T-cell (primary cell): ENCODE measurements at regions not wholly inside any gene's neighbourhood (a gene's known extent, or its start where the extent isn't known, plus 50 kb on each side); places are given as distances from the start of the nearest gene placed in this dataset.

Source experiments
- ATAC-seq, 4 experiments: fragments of 200-7000 bp in 3 of 4; fragments of 150-1000 bp in 1 of 4; cut with Tn5 transposase; replicated peaks in 1 of 4; 1 replicate in 3 of 4; 2 replicates in 1 of 4; pipeline ENCODE4 v1.10.0; 2021; ENCODE audit warnings: moderate library complexity in 3 of 4, mild to moderate bottlenecking in 2 of 4, moderate number of reproducible peaks in 1 of 4
- CTCF ChIA-PET, 2 donors: fragments of 300-600 bp; sonication (Branson Sonifier 250); formaldehyde crosslinking; loops; one replicate each; lab custom pipeline; 2022; ENCODE audit warnings: antibody characterized with exemption in 2 of 2; lab: Charles Lee
- POLR2A ChIA-PET, 2 donors: fragments of 300-600 bp; sonication (Branson Sonifier 250); formaldehyde crosslinking; loops; one replicate each; lab custom pipeline; 2022; ENCODE audit warnings: antibody characterized with exemption in 2 of 2; lab: Charles Lee
- DNase-seq, 35 experiments: peaks; one replicate each; pipeline versions ENCODE4 v3.0.0 to v3.0.0-alpha.2; 2013 to 2023
- H3K27ac ChIP-seq: one replicate; pipeline ENCODE4 v1.5.1; 2013; ENCODE audit warnings: low read length
- H3K27me3 ChIP-seq, 2 experiments: replicated peaks in 1 of 2; 1 replicate in 1 of 2; 2 replicates in 1 of 2; pipeline versions ENCODE4 v1.6.1 to v1.7.0; 2013; ENCODE audit warnings: low read length in 1 of 2, mixed read lengths in 1 of 2; ENCODE audit not compliant: control insufficient read depth in 2 of 2, insufficient read depth in 2 of 2; ENCODE audit errors: extremely low read depth in 1 of 2
- H3K36me3 ChIP-seq, 2 donors: 1 replicate in 1 of 2; 2 replicates in 1 of 2; pipeline versions ENCODE4 v1.6.1 to v1.7.0; 2013; ENCODE audit warnings: low read length in 1 of 2; ENCODE audit not compliant: control insufficient read depth in 2 of 2, insufficient read depth in 1 of 2; ENCODE audit errors: extremely low read depth in 1 of 2
- H3K4me1 ChIP-seq, 2 experiments: 1 replicate in 1 of 2; 2 replicates in 1 of 2; pipeline versions ENCODE4 v1.6.1 to v1.7.0; 2013; ENCODE audit warnings: low read length in 2 of 2, mixed read lengths in 1 of 2; ENCODE audit not compliant: insufficient read depth in 2 of 2, control insufficient read depth in 1 of 2; ENCODE audit errors: extremely low read depth in 1 of 2
- H3K4me3 ChIP-seq, 2 donors: 1 replicate in 1 of 2; 2 replicates in 1 of 2; pipeline versions ENCODE4 v1.5.1 to v1.7.0; 2013; ENCODE audit warnings: mild to moderate bottlenecking in 2 of 2, low read length in 1 of 2, moderate library complexity in 1 of 2; ENCODE audit not compliant: control insufficient read depth in 1 of 2; ENCODE audit errors: extremely low read depth in 1 of 2
- H3K9me3 ChIP-seq: 2 replicates; pipeline ENCODE4 v1.7.0; 2013
- H3K27ac Mint-ChIP-seq, 2 donors: one replicate each; pipeline ENCODE4 v1.8.0; 2020 to 2021; ENCODE audit warnings: mild to moderate bottlenecking in 2 of 2, mixed read lengths in 2 of 2
- H3K27me3 Mint-ChIP-seq, 2 donors: one replicate each; pipeline ENCODE4 v1.8.0; 2021 to 2022; ENCODE audit warnings: mixed read lengths in 2 of 2
- H3K36me3 Mint-ChIP-seq: one replicate; pipeline ENCODE4 v1.8.0; 2021; ENCODE audit warnings: mixed read lengths
- H3K4me1 Mint-ChIP-seq, 3 donors: one replicate each; pipeline ENCODE4 v1.8.0; 2020 to 2022; ENCODE audit warnings: mixed read lengths in 3 of 3, mild to moderate bottlenecking in 1 of 3
- H3K4me3 Mint-ChIP-seq, 3 donors: one replicate each; pipeline ENCODE4 v1.8.0; 2020 to 2022; ENCODE audit warnings: mild to moderate bottlenecking in 3 of 3, mixed read lengths in 3 of 3, moderate library complexity in 3 of 3
- H3K9me3 Mint-ChIP-seq, 3 donors: one replicate each; pipeline ENCODE4 v1.8.0; 2020 to 2022; ENCODE audit warnings: mixed read lengths in 3 of 3
- WGBS: methylation state at CpG from one replicate; pipeline ENCODE4 v1.1.5; 2013; ENCODE audit warnings: missing lambda C conversion rate; ENCODE audit not compliant: insufficient coverage; 5-methylcytosine and 5-hydroxymethylcytosine counted together

GRCh38 chr16:59385959-59386358 lies 651.8 kb upstream of the GOT2 start:
- H3K27ac Mint-ChIP-seq, result no peak overlapping the region
- H3K4me3 ChIP-seq, result no peak overlapping the region
- no peaks in the 10 kb centered on the region for H3K36me3 ChIP-seq
- no peaks in the 10 kb centered on the region for H3K27me3 ChIP-seq
- ChIA-PET POLR2A (interaction anchor here in 1 of 2 donors (0.6 kb wide), 1 partner anchor 293 kb away, joined by 6 read pairs; no protein-coding TSS in a partner anchor), CTCF (no interaction called here)
- H3K27ac ChIP-seq, result no peak overlapping the region
- H3K9me3 ChIP-seq, result no peaks in the 10 kb centered on the region
- peaks cover 0 to 18% (median 0%) of the 10 kb centered on the region in 3 donors for H3K9me3 Mint-ChIP-seq
- ATAC-seq (no peak), DNase-seq (no peak)
- no peak overlapping the region for H3K4me3 Mint-ChIP-seq
- H3K4me1 ChIP-seq, result no peaks in the 10 kb centered on the region
- H3K4me1 Mint-ChIP-seq, result peaks cover 0 to 4% (median 0%) of the 10 kb centered on the region in 3 donors
- no peaks in the 10 kb centered on the region for H3K27me3 Mint-ChIP-seq
- H3K36me3 Mint-ChIP-seq, result no peaks in the 10 kb centered on the region
- no CpG with 5 or more reads among the region's 3 CpGs for WGBS

GRCh38 chr16:59385491-59385890 lies 651.4 kb upstream of the GOT2 start:
- Histone ChIP-seq H3K4me1 (no peaks in the 10 kb centered on the region), H3K27me3 (no peaks in the 10 kb centered on the region), H3K27ac (no peak overlapping the region), H3K36me3 (no peaks in the 10 kb centered on the region), H3K4me3 (no peak overlapping the region), H3K9me3 (no peaks in the 10 kb centered on the region)
- H3K4me3 Mint-ChIP-seq, result no peak overlapping the region
- peaks cover 0 to 4% (median 0%) of the 10 kb centered on the region in 3 donors for H3K4me1 Mint-ChIP-seq
- 93% methylated on average over 3 of the region's 3 CpGs for WGBS
- no peak for ATAC-seq
- no peaks in the 10 kb centered on the region for H3K36me3 Mint-ChIP-seq
- POLR2A ChIA-PET, result interaction anchor here in 1 of 2 donors (0.6 kb wide), 1 partner anchor 294 kb away, joined by 6 read pairs; no protein-coding TSS in a partner anchor
- H3K27ac Mint-ChIP-seq, result no peak overlapping the region
- no peaks in the 10 kb centered on the region for H3K27me3 Mint-ChIP-seq
- peaks cover 0 to 15% (median 0%) of the 10 kb centered on the region in 3 donors for H3K9me3 Mint-ChIP-seq
- CTCF ChIA-PET, result no interaction called here
- no peak for DNase-seq

GRCh38 chr16:59373632-59374031 lies 639.5 kb upstream of the GOT2 start:
- H3K27me3 ChIP-seq, result no peaks in the 10 kb centered on the region
- H3K27ac ChIP-seq, result no peak overlapping the region
- Mint-ChIP-seq H3K36me3 (no peaks in the 10 kb centered on the region), H3K4me3 (no peak overlapping the region), H3K27me3 (peaks cover 0 to 17% of the 10 kb centered on the region in 2 donors), H3K27ac (no peak overlapping the region), H3K4me1 (no peaks in the 10 kb centered on the region), H3K9me3 (peaks cover 0 to 11% (median 3%) of the 10 kb centered on the region in 3 donors)
- no peak for DNase-seq
- ChIA-PET POLR2A (no interaction called here), CTCF (no interaction called here)
- no peaks in the 10 kb centered on the region for H3K9me3 ChIP-seq
- H3K4me1 ChIP-seq, result no peaks in the 10 kb centered on the region
- no peak overlapping the region for H3K4me3 ChIP-seq
- no peak for ATAC-seq
- H3K36me3 ChIP-seq, result no peaks in the 10 kb centered on the region

- no peaks in the 10 kb centered on the region for H3K27me3 ChIP-seq
- H3K9me3 ChIP-seq, result no peaks in the 10 kb centered on the region
- no peaks in the 10 kb centered on the region for H3K4me1 ChIP-seq
- ChIA-PET CTCF (no interaction called here), POLR2A (no interaction called here)
- H3K36me3 Mint-ChIP-seq, result no peaks in the 10 kb centered on the region
- H3K27me3 Mint-ChIP-seq, result peaks cover 0 to 11% of the 10 kb centered on the region in 2 donors
- H3K27ac ChIP-seq, result no peak overlapping the region
- no peak overlapping the region for H3K4me3 ChIP-seq
- peaks cover 0 to 23% (median 3%) of the 10 kb centered on the region in 3 donors for H3K9me3 Mint-ChIP-seq
- H3K36me3 ChIP-seq, result no peaks in the 10 kb centered on the region
- DNase-seq (no peak), ATAC-seq (no peak)
- H3K27ac Mint-ChIP-seq, result no peak overlapping the region
- WGBS, result 80% methylated on average over 1 of the region's 4 CpGs
- H3K4me3 Mint-ChIP-seq, result no peak overlapping the region
- H3K4me1 Mint-ChIP-seq, result no peaks in the 10 kb centered on the region
Observed at GRCh38 chr16:59370717-59371116, 636.6 kb upstream of the GOT2 start.

GRCh38 chr16:59369523-59369922 lies 635.4 kb upstream of the GOT2 start:
- Histone ChIP-seq H3K27me3 (no peaks in the 10 kb centered on the region), H3K4me1 (no peaks in the 10 kb centered on the region), H3K9me3 (no peaks in the 10 kb centered on the region), H3K4me3 (no peak overlapping the region), H3K27ac (no peak overlapping the region), H3K36me3 (no peaks in the 10 kb centered on the region)
- ATAC-seq (no peak), DNase-seq (no peak)
- ChIA-PET POLR2A (no interaction called here), CTCF (no interaction called here)
- no peak overlapping the region for H3K27ac Mint-ChIP-seq
- no peaks in the 10 kb centered on the region for H3K4me1 Mint-ChIP-seq
- no peaks in the 10 kb centered on the region for H3K27me3 Mint-ChIP-seq
- no peaks in the 10 kb centered on the region for H3K36me3 Mint-ChIP-seq
- no peak overlapping the region for H3K4me3 Mint-ChIP-seq
- 40% methylated on average over 1 of the region's 5 CpGs for WGBS
- H3K9me3 Mint-ChIP-seq, result peaks cover 0 to 14% (median 0%) of the 10 kb centered on the region in 3 donors

- POLR2A ChIA-PET, result no interaction called here
- no peak overlapping the region for H3K27ac Mint-ChIP-seq
- Histone ChIP-seq H3K27ac (no peak overlapping the region), H3K9me3 (no peaks in the 10 kb centered on the region), H3K4me1 (no peaks in the 10 kb centered on the region), H3K36me3 (no peaks in the 10 kb centered on the region), H3K27me3 (no peaks in the 10 kb centered on the region), H3K4me3 (no peak overlapping the region)
- no peak for DNase-seq
- CTCF ChIA-PET, result no interaction called here
- no peak overlapping the region for H3K4me3 Mint-ChIP-seq
- H3K36me3 Mint-ChIP-seq, result no peaks in the 10 kb centered on the region
- 58% methylated on average over 3 of the region's 6 CpGs for WGBS
- H3K9me3 Mint-ChIP-seq, result peaks cover 0 to 14% (median 0%) of the 10 kb centered on the region in 3 donors
- H3K27me3 Mint-ChIP-seq, result no peaks in the 10 kb centered on the region
- H3K4me1 Mint-ChIP-seq, result no peaks in the 10 kb centered on the region
- no peak for ATAC-seq
Observed at GRCh38 chr16:59368586-59368985, 634.5 kb upstream of the GOT2 start.

GRCh38 chr16:59356709-59357108 lies 622.6 kb upstream of the GOT2 start:
- Histone ChIP-seq H3K4me3 (no peak overlapping the region), H3K9me3 (no peaks in the 10 kb centered on the region), H3K4me1 (no peaks in the 10 kb centered on the region), H3K27me3 (no peaks in the 10 kb centered on the region), H3K27ac (no peak overlapping the region), H3K36me3 (no peaks in the 10 kb centered on the region)
- ChIA-PET POLR2A (no interaction called here), CTCF (no interaction called here)
- Mint-ChIP-seq H3K27me3 (no peaks in the 10 kb centered on the region), H3K9me3 (peaks cover 0 to 23% (median under 1%) of the 10 kb centered on the region in 3 donors), H3K4me1 (no peaks in the 10 kb centered on the region), H3K4me3 (no peak overlapping the region), H3K36me3 (no peaks in the 10 kb centered on the region), H3K27ac (no peak overlapping the region)
- DNase-seq (no peak), ATAC-seq (no peak)
- WGBS, result no CpG with 5 or more reads among the region's 1 CpG
